Brain microvascular endothelial cell (primary cell): ENCODE measurements at regions not wholly inside any gene's neighbourhood (a gene's known extent, or its start where the extent isn't known, plus 50 kb on each side); places are given as distances from the start of the nearest gene placed in this dataset.

Experiments
- DNase-seq: peaks from one replicate; pipeline ENCODE4 v3.0.0-alpha.2; 2020
- H3K27ac ChIP-seq: fragments of 250-450 bp; sonication (Bioruptor Pico); 2 replicates; pipeline ENCODE4 v1.5.1; 2020; ENCODE audit warnings: mild to moderate bottlenecking, moderate library complexity
- H3K27me3 ChIP-seq: fragments of 250-450 bp; sonication (Bioruptor Pico); replicated peaks from 2 replicates; pipeline ENCODE4 v1.5.1; 2020; ENCODE audit warnings: mild to moderate bottlenecking
- H3K36me3 ChIP-seq: fragments of 250-450 bp; sonication (Bioruptor Pico); replicated peaks from 2 replicates; pipeline ENCODE4 v1.5.1; 2020; ENCODE audit warnings: mild to moderate bottlenecking
- H3K4me3 ChIP-seq: 2 replicates; pipeline ENCODE4 v1.5.1; 2011; ENCODE audit warnings: low read depth, mild to moderate bottlenecking, control low read depth, low read length, moderate library complexity
- in situ Hi-C: cut with HindIII; loops from 2 replicates; pipeline ENCODE4 v1.10.0; 2017; ENCODE audit warnings: low sequenced_read_pairs, low pct_ligation_motif_present
- TF ChIP-seq, protein P1 (sequence below): IDR thresholded peaks from 2 replicates; pipeline ENCODE4 v1.5.1; 2011; ENCODE audit warnings: low read depth, mild to moderate bottlenecking, moderate library complexity, low read length, control low read depth, inconsistent platforms; ENCODE audit errors: missing control alignments

DNA sequence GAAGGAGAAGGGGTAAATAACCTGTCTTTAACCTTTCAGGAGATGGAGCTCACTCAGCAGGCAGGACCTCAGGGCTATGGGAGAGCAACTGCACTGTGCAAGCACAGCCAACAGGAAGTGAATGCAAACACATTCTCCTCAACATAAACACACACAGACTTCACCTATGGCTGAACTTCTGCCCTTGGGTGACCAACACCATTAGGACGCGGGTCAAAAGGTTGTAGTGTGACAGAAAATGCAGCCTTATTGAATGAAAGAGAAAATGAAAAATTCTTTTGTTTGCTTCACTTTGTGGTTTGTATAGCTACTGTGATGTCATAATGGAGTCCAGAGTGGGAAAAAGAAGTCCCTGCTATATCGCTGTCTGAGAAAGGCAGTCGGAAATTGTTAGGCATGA is 323.0 kb downstream of the NDFIP2 start:
- TF ChIP-seq, protein P1, sequence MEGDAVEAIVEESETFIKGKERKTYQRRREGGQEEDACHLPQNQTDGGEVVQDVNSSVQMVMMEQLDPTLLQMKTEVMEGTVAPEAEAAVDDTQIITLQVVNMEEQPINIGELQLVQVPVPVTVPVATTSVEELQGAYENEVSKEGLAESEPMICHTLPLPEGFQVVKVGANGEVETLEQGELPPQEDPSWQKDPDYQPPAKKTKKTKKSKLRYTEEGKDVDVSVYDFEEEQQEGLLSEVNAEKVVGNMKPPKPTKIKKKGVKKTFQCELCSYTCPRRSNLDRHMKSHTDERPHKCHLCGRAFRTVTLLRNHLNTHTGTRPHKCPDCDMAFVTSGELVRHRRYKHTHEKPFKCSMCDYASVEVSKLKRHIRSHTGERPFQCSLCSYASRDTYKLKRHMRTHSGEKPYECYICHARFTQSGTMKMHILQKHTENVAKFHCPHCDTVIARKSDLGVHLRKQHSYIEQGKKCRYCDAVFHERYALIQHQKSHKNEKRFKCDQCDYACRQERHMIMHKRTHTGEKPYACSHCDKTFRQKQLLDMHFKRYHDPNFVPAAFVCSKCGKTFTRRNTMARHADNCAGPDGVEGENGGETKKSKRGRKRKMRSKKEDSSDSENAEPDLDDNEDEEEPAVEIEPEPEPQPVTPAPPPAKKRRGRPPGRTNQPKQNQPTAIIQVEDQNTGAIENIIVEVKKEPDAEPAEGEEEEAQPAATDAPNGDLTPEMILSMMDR: no peak
- no peak for DNase-seq
- no peaks in the 10 kb centered on the region for H3K27me3 ChIP-seq
- H3K36me3 ChIP-seq: no peaks in the 10 kb centered on the region
- H3K27ac ChIP-seq: no peak overlapping the region
- in situ Hi-C loops: no loop called here
- no peak overlapping the region for H3K4me3 ChIP-seq

DNA sequence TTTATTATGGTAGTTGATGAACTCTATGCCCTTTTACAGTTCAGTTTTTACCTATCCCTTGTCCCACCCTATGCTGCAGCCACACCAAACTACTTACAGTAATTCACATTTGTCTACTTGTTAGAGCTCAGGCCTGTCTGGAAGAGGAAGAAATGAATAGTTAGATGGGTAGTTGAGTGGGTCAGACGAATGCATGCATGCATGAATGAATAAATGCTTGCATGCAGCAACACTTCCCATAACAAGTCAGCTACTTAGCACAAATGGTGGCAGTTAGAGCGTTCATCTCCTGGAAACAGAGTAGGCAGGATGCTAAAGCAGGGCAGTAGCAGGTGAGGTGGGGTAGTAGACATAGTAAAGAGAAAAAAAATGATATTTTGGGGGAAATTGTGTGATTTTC is 322.3 kb downstream of the NDFIP2 start:
- Histone ChIP-seq H3K27ac (no peak overlapping the region), H3K36me3 (no peaks in the 10 kb centered on the region), H3K4me3 (no peak overlapping the region), H3K27me3 (no peaks in the 10 kb centered on the region)
- no peak for DNase-seq
- in situ Hi-C loops: no loop called here
- TF ChIP-seq, protein P1: no peak

DNA sequence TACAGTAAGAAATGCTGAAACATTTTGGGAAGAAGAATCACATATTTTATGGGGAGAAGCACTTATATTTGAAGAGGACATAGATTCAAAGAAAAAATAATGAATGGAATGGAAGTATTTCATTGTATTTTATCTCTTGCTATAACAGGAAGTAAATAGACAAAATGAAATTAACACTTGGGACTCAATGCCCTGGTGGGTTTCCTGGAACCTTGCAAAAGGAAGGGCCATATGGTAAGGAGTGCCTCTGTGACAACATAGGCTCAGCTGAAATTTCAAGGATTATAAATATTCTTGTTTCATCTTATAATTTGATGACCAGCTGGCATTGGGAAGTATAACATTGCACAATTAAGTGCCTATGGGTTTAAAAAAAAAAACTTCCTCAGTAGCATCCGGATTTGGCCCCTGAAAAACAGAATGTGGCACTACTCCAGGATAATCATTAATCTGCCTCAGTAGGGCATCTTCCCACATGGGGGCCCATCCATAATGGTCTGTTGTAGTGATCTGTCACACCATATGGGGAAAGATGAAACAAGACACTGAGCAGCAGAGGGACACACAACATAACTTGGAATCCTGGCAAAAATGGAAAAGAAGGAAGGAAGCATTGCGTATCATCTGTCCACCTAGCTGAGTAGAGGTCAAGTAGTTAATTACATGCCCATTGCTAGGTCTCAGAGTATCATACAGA is 321.6 kb downstream of the NDFIP2 start:
- no peak for DNase-seq
- H3K27me3 ChIP-seq: no peaks in the 10 kb centered on the region
- H3K36me3 ChIP-seq: no peaks in the 10 kb centered on the region
- TF ChIP-seq, protein P1: no peak
- no peak overlapping the region for H3K27ac ChIP-seq
- no peak overlapping the region for H3K4me3 ChIP-seq
- in situ Hi-C loops: no loop called here

DNA sequence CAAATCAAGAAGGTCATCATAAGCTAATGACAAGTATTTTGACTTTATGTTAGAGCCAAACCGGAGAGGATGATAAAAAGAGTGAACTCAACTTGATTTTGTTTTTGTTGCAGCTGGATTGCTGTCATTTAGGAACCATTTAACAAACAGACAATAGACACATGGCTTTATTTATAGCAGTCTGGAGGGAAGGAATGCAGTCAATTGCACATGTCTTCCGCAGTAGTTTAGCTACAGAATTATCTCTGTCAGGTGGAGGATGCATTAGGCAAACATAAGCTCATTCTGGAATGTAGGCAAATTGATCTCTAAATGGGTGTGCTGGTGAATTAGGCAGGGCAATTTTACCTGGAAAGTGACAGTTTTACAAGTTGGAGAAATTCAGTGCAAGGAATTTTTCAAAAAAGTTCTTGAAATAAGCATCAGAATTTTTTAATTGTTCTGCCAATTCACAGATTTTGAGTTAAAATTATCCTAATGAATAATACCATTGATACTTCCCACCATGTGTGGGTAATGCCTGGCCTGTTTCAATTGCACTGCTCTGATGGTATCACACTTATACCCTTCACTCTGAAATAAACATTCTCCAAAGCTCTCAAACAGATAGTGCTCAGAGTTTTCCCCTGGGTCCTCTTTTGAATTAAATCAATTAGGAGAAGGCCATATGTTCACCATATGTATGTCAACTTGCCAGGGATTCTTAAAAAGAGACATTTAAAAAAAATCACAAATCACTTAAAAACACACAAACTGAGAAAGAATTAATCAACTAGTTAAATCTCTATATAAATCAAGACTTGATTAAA is 318.3 kb downstream of the NDFIP2 start:
- H3K36me3 ChIP-seq: no peaks in the 10 kb centered on the region
- TF ChIP-seq, protein P1: no peak
- in situ Hi-C loops: no loop called here
- H3K4me3 ChIP-seq: no peak overlapping the region
- no peak for DNase-seq
- no peaks in the 10 kb centered on the region for H3K27me3 ChIP-seq
- H3K27ac ChIP-seq: no peak overlapping the region

DNA sequence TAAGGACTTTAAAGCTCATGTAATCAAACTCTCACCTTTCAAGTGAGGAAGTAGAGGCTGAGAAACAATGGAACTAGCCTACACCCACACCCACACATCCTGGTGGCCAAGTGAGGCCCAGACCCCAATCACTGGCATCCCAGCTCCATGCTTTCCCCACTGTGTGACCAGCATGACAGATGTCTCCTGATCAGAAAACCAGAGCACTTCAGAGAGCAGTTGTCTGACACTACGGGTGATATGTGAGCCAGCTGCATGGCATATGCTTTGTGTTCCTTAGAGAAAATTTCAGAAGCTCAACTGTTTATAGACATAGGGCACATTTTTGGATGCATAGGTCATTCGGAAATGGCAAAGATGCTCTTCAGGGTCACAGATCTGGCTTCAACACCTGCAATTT is 315.2 kb downstream of the NDFIP2 start:
- H3K4me3 ChIP-seq: no peak overlapping the region
- in situ Hi-C loops: no loop called here
- H3K27me3 ChIP-seq: no peaks in the 10 kb centered on the region
- no peak overlapping the region for H3K27ac ChIP-seq
- TF ChIP-seq, protein P1: no peak
- DNase-seq: no peak
- H3K36me3 ChIP-seq: no peaks in the 10 kb centered on the region

DNA sequence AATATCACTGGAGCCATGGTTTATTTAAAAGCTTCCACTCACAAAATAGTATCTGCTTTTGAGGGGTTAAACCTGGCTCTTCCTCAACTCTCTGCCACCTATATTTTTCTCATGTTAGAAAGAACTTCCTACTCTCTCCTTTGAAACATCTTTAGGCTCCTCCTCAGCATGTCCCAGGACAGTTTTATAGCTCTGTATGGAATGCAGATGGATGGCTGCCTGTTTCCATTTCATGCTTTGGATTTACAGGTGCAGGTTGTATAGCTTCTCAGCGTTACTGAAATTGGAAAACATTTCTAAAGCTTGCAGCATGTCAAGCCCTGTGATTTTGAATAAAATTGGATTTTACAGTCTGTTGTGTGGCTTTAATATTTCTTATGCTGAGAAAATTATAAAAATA is 314.0 kb downstream of the NDFIP2 start:
- Histone ChIP-seq H3K27me3 (no peaks in the 10 kb centered on the region), H3K36me3 (no peaks in the 10 kb centered on the region), H3K4me3 (no peak overlapping the region), H3K27ac (no peak overlapping the region)
- TF ChIP-seq, protein P1: no peak
- no peak for DNase-seq
- in situ Hi-C loops: no loop called here
